Right kidney (tissue), 1 donor: ENCODE measurements at regions not wholly inside any gene's neighbourhood (a gene's known extent, or its start where the extent isn't known, plus 50 kb on each side); places are given as distances from the start of the nearest gene placed in this dataset.
"Not testable (repeated sequence)": the region's sequence is repeated elsewhere in the genome, so short reads cannot be mapped to it uniquely, and the experiment has no call there.

Experiments
- DNase-seq: peaks from one replicate; pipeline ENCODE4 v3.0.0-alpha.2; 2016

DNA sequence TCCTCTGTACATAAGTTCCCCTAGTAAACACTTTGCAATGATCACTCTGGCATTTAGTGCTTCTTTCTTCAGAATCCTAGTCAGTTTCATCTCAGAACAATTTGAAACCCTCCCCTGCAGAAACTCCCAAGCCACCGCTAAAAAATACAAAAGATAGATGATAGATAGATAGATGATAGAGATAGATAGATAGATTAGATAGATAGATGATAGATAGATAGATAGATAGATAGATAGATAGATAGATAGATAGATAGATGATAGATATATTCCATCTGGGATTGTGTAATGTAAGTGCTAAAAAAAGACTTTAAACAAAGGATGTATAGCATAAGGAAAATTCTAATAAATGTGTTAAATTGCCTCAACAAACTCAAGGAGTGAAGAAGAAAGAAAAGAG, 212.6 kb upstream of the POGK start:
- no peak for DNase-seq

GRCh38 chr1:166627558-166627957, 211.7 kb upstream of the POGK start:
- no peak for DNase-seq

- no peak for DNase-seq
These were observed 211.0 kb upstream of the POGK start for GRCh38 chr1:166628259-166628658.

DNA sequence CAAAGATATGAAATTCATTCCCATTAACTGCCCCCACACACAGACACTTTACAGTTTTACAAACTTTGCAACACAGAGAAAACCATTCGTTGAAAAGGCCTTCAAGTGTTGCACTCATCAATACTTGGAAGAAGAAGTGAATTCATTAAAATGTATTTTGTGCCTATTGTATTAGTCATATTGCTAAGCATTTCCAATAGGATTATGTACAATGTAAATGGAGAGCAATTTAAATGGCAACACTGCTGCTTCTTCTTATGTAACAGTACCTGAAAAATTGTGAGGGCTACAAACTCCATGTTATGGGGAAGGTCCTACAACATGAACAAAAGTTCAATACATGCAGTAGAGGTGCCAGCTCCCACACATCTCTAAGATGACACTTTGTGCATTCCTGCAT, 209.3 kb upstream of the POGK start:
- no peak for DNase-seq

DNA sequence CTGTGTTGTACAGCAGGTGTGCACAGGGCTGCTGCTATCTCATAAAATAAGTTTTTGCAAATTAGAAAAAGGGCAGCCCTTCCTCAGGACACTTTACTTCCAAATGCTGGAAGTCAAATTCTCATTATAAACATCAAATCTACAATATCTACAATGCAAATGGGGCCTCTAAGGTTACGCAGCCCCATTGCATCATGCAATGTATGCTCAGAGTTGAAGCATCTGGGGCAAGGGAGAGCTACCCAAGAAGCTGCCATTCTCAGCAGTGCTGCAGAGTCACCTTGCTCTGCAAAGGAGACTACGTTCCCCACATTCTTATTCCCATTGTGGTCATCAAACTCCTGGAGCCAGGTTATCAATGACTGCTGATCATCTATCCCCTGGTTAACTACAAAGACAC, 208.9 kb upstream of the POGK start:
- DNase-seq, result no peak

DNA sequence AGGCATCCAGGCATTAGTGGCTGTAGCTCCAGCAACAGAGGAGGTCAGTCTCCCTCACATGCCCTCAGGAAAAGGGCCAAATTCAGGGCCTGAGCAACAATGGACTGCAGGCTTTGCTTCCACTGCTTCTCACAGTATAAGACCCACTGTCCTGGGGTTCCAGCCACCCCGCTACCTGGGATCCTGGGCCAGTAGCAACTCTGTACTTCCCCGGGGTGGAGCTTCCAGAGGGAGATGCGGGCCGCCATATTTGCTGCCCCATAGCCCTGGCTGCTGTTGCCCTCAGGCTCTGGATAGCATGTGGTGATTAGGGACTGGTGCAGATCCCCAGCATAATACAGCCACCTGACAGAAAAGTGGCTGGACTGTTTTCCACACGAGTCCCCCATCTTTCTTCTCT, 201.1 kb upstream of the POGK start:
- DNase-seq, result no peak

GRCh38 chr1:166657228-166657627, 182.0 kb upstream of the POGK start:
- not testable (repeated sequence) for DNase-seq

DNA sequence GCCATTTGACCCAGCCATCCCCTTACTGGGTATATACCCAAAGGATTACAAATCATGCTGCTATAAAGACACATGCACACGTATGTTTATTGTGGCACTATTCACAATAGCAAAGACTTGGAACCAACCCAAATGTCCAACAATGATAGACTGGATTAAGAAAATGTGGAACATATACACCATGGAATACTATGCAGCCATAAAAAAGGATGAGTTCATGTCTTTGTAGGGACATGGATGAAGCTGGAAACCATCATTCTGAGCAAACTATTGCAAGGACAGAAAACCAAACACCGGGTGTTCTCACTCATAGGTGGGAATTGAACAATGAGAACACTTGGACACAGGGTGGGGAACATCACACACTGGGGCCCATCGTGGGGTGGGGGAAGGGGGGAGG, 172.5 kb upstream of the POGK start:
- DNase-seq, result not testable (repeated sequence)

GRCh38 chr1:166667600-166667999, 171.7 kb upstream of the POGK start:
- DNase-seq, result not testable (repeated sequence)

DNA sequence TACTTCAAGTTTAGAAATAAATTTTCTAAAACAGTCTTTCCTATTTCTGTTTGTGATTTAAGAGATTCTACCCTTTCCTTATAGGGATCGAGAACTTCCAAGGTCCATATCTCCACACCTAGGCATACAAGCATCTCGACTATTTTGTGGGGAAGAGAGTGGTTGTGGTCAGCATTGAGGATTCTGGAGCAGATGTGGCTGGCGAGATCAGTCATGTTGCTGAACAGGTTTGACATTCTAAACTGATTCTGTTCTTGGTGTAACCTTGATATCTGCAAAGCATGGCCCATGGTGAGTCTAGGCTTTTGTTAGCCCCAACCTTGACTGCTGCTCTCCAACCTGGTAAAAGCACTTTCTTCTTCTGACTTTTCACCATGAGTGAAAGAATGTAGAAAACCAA, 167.6 kb upstream of the POGK start:
- no peak for DNase-seq

GRCh38 chr1:166673722-166674121, 165.6 kb upstream of the POGK start:
- DNase-seq, result no peak

DNA sequence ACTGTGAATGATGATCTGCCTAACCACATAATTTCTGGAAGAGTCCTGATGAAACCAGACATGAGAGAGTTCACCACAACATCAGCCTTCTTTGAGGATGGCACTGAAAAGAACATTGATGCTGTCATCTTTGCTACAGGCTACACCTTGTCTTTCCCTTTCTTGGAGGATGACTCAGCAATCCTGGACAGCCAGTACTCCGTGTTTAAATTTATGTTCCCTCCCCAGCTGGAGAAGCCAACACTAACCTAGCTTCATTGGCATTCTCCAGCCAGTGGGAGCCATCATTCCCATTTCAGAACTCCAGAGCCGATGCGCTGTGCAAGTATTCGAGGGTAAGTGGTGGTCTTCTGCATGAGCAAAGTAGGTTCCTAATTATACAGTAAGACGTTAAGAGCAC, 164.1 kb upstream of the POGK start:
- no peak for DNase-seq

GRCh38 chr1:166676981-166677380, 162.3 kb upstream of the POGK start:
- DNase-seq, result no peak

DNA sequence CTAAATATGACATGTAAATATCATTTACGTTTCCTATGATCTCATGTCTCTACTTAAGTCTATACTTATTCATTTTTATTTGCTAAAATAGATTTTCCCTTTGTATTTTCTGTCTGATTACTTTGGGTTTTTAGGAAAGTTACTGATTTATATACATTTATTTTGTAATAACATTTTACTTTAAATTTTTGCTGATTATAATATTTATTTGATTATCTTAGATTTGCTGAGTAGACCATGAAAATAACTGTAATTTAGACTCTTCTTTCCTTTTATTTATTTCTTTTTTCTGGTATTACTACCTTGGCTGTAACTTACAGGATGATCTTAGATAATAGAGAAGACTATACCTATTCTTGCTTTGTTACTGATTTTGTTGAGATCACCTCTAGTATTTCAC, 159.9 kb upstream of the POGK start:
- no peak for DNase-seq

GRCh38 chr1:166682588-166682987, 156.7 kb upstream of the POGK start:
- no peak for DNase-seq

GRCh38 chr1:166684669-166685068, 154.6 kb upstream of the POGK start:
- DNase-seq, result not testable (repeated sequence)

DNA sequence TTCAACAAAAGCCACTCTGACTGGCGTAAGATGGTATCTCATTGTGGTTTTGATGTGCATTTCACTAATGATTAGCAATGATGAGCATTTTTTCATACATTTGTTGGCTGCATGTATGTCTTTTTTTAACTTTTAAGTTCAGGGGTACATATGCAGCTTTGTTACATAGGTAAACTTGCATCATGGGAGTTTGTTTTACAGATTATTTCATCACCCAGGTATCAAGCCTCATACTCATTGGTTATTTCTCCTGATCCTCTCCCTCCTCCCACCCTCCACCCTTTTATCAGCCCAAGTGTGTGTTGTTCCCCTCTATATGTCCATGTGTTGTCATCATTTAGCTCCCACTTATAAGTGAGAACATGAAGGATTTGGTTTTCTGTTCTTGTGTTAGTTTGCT, 154.1 kb upstream of the POGK start:
- no peak for DNase-seq

- not testable (repeated sequence) for DNase-seq
These were observed 153.4 kb upstream of the POGK start for GRCh38 chr1:166685891-166686290.

GRCh38 chr1:166690596-166690995, 148.7 kb upstream of the POGK start:
- not testable (repeated sequence) for DNase-seq

DNA sequence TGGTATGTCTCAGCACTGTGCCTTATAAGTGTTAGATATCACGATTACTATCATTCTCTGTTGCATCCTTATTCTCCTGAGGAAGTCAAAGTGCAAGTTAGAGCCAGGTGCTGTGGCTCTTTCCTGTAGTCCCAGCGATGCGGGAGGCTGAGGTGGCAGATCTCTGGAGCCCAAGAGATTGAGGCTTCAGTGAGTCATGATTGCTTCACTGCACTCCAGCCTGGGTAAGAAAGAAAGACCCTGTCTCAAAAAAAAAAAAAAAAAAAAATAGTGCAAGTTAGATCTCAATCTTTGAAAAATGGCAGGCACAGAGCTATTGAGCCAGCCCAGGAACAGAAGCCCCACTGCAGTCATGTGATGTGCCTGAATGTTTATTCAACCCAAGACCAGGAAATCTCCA, 147.8 kb upstream of the POGK start:
- no peak for DNase-seq

DNA sequence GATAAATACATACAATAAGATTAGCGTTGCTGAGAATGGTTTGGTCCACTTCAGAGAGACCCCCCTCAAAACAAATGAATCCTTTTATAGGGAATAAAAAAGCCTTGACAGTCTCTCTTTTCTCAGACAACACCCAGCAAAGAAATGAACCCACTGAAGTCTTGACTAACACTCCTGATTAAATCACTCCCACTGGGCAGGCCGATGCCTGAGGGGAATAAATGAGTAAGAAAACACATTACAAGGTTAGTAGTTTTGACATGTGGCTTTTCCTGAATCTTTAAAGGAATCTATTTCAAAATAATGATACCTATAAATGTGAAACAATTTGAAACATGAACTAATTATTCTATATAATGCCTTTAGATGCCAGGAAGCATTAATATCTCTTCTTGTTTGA, 146.9 kb upstream of the POGK start:
- no peak for DNase-seq

DNA sequence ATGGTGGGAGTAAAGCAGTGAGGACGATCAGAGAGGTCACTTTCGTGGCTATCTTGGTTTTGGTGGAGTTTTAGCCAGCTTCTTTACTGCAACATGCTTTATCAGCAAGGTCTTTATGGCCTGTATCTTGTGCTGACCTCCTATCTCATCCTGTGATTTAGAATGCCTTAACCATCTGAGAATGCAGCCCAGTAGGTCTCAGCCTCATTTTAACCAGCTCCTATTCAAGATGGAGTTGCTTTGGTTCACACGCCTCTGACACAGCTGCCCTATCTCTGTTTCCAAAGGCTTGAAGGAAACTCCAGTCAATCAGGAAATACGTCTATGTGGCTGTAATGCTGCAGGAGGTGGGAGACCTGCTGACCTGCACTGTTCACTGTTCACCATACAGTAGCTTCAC, 146.1 kb upstream of the POGK start:
- no peak for DNase-seq

DNA sequence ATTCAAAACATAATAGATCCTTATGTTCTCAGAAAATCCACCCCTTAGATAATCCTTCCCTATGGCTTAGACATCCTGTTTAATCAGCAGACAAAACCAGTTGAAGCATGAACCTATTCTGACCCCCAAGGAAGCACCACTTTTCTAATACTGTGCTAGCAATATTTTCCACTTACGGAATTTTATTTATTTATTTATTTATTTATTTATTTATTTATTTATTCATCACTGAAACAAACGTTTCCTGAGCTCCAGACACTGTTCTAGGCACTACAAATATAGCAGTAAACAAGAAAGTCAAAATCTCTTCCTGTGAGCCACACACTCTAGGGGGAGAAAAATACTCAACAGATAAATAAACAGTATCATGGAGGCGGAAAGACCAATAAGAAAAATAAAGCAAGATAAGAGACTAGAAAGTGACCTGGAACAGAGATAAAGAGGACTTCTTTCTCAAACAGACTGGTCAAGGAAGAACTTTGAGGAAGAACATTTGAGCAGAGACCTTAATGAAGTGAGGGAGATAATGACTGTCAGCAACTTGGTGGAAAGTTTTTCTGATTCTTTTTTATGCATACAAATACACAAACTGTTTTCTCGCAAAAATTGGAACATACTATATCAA, 145.5 kb upstream of the POGK start:
- DNase-seq, result no peak

DNA sequence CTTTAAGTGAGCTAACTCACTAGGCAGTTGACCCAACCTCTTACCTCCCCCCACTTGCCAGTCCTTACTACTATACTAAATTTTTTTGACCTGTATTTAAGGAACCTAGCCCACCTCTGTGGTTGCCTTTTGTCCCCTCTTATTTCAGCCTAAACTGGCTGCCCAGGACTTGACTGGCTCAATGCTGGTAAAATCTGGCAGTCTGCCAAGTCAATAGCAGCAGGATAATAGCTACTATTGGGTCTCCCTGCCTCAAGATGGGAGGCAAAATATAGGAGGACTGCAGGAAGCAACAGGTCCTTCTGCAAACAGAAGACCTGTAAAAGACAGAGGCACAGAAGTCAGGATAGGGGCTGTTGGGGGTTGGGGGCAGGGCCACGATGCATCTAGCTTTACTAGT, 144.2 kb upstream of the POGK start:
- no peak for DNase-seq

DNA sequence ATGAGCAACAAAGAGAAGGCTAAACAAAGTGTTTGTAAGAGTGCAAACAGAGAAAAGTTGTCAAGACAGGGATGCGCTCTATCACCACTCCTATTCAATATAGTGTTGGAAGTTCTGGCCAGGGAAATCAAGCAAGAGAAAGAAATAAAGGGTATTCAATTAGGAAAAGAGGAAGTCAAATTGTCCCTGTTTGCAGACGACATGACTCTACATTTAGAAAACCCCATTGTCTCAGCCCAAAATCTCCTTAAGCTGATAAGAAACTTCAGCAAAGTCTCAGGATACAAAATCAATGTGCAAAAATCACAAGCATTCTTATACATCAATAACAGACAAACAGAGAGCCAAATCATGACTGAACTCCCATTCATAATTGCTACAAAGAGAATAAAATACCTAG, 143.4 kb upstream of the POGK start:
- DNase-seq, result not testable (repeated sequence)
